HG03571 (cell line): ENCODE measurements at regions not wholly inside any gene's neighbourhood (a gene's known extent, or its start where the extent isn't known, plus 50 kb on each side); places are given as distances from the start of the nearest gene placed in this dataset.

ENCODE experiments used
- ATAC-seq: cut with Tn5 transposase; IDR thresholded peaks from one replicate; pipeline ENCODE4 v1.9.1; 2021; ENCODE audit not compliant: unreplicated experiment

GRCh38 chr6:141261016-141261671 lies 871.6 kb upstream of the GJE1 start:
- no peak for ATAC-seq

- ATAC-seq = no peak
Measured at GRCh38 chr6:141260627-141261015, 872.1 kb upstream of the GJE1 start.

- ATAC-seq = no peak
Measured at GRCh38 chr6:141259807-141260206, 872.9 kb upstream of the GJE1 start.

- no peak for ATAC-seq
Measured at GRCh38 chr6:141259091-141259490, 873.6 kb upstream of the GJE1 start.

GRCh38 chr6:141258516-141258915 lies 874.2 kb upstream of the GJE1 start:
- no peak for ATAC-seq

- no peak for ATAC-seq
Measured at GRCh38 chr6:141254336-141254735, 878.4 kb upstream of the GJE1 start.

- no peak for ATAC-seq
Measured at GRCh38 chr6:141252828-141253608, 879.7 kb upstream of the GJE1 start.

GRCh38 chr6:141251286-141251685 lies 881.4 kb upstream of the GJE1 start:
- no peak for ATAC-seq

GRCh38 chr6:141248021-141248799 lies 884.5 kb upstream of the GJE1 start:
- ATAC-seq = no peak

- ATAC-seq = no peak
Measured at GRCh38 chr6:141244366-141244765, 888.4 kb upstream of the GJE1 start.

GRCh38 chr6:141242957-141243356 lies 889.8 kb upstream of the GJE1 start:
- ATAC-seq = no peak

- no peak for ATAC-seq
Measured at GRCh38 chr6:141229296-141229695, 903.4 kb upstream of the GJE1 start.

- ATAC-seq = no peak
Measured at GRCh38 chr6:141218583-141218982, 914.1 kb upstream of the GJE1 start.

- ATAC-seq = no peak
Measured at GRCh38 chr6:141216726-141217125, 916.0 kb upstream of the GJE1 start.

- ATAC-seq = no peak
Measured at GRCh38 chr6:141212296-141212695, 920.4 kb upstream of the GJE1 start.

GRCh38 chr6:141211845-141212244 lies 920.9 kb upstream of the GJE1 start:
- no peak for ATAC-seq

GRCh38 chr6:141210901-141211300 lies 921.8 kb upstream of the GJE1 start:
- ATAC-seq = no peak

GRCh38 chr6:141209890-141210289 lies 922.8 kb upstream of the GJE1 start:
- ATAC-seq = no peak

GRCh38 chr6:141208101-141208500 lies 924.6 kb upstream of the GJE1 start:
- ATAC-seq = no peak

- no peak for ATAC-seq
Measured at GRCh38 chr6:141203902-141204575, 928.7 kb upstream of the GJE1 start.

GRCh38 chr6:141202626-141203025 lies 930.1 kb upstream of the GJE1 start:
- ATAC-seq = no peak
